PC-3 (cell line): ENCODE measurements at regions not wholly inside any gene's neighbourhood (a gene's known extent, or its start where the extent isn't known, plus 50 kb on each side); places are given as distances from the start of the nearest gene placed in this dataset.
A peak's percentile ranks its signal among the peaks of the same experiment; 100 is the strongest.

ENCODE experiments used
- ATAC-seq: fragments of 200-7000 bp; cut with Tn5 transposase; 2 replicates; pipeline ENCODE4 v1.9.1; 2020; ENCODE audit warnings: mild to moderate bottlenecking, moderate library complexity
- BruUV-seq: library from RNA; stranded (reverse); fragments of 400-500 nt; replicated peaks from 2 replicates; lab custom pipeline; 2021; lab: Mats Ljungman, UMichigan
- CTCF ChIA-PET: fragments of 300-600 bp; sonication (Branson Sonifier 250); formaldehyde crosslinking; loops from one replicate; lab custom pipeline; 2022; ENCODE audit warnings: antibody characterized with exemption; lab: Charles Lee
- POLR2A ChIA-PET: fragments of 300-600 bp; sonication (Branson Sonifier 250); formaldehyde crosslinking; loops from one replicate; lab custom pipeline; 2022; ENCODE audit warnings: antibody characterized with exemption; ENCODE audit not compliant: unreplicated experiment; lab: Charles Lee
- DNase-seq: peaks from one replicate; pipeline ENCODE4 v3.0.0-alpha.2; 2015
- H2AFZ ChIP-seq: fragments of 300-600 bp; sonication (generic); 2 replicates; pipeline ENCODE4 v1.6.0; 2016; ENCODE audit warnings: antibody characterized with exemption, low read length
- H3F3A ChIP-seq: fragments of 300-600 bp; sonication (generic); one replicate; pipeline ENCODE4 v1.6.0; 2017; ENCODE audit warnings: antibody characterized with exemption, low read length, control low read depth, mild to moderate bottlenecking; ENCODE audit not compliant: unreplicated experiment
- H3K27ac ChIP-seq: fragments of 300-600 bp; sonication (generic); 2 replicates; pipeline ENCODE4 v1.5.1; 2016; ENCODE audit warnings: mild to moderate bottlenecking, low read length
- H3K27me3 ChIP-seq: fragments of 300-600 bp; sonication (generic); 2 replicates; pipeline ENCODE4 v1.6.1; 2016; ENCODE audit warnings: low read length, mixed read lengths
- H3K36me3 ChIP-seq: fragments of 300-600 bp; sonication (generic); 2 replicates; pipeline ENCODE4 v1.6.1; 2016; ENCODE audit warnings: low read depth, mixed run types, low read length, mixed read lengths
- H3K4me1 ChIP-seq: fragments of 300-600 bp; sonication (generic); 2 replicates; pipeline ENCODE4 v1.5.1; 2016; ENCODE audit warnings: low read length; ENCODE audit not compliant: insufficient read depth
- H3K4me2 ChIP-seq: fragments of 300-600 bp; sonication (generic); 2 replicates; pipeline ENCODE4 v1.6.0; 2016; ENCODE audit warnings: low read length
- H3K4me3 ChIP-seq: fragments of 300-600 bp; sonication (generic); 2 replicates; pipeline ENCODE4 v1.5.1; 2016; ENCODE audit warnings: mild to moderate bottlenecking, low read length, mixed read lengths
- H3K79me2 ChIP-seq: fragments of 300-600 bp; sonication (generic); 2 replicates; pipeline ENCODE4 v1.6.1; 2017; ENCODE audit warnings: low read length, mixed read lengths
- H3K9ac ChIP-seq: fragments of 300-600 bp; sonication (generic); 2 replicates; pipeline ENCODE4 v1.6.0; 2016; ENCODE audit warnings: mild to moderate bottlenecking, low read length
- H3K9me2 ChIP-seq: fragments of 300-600 bp; sonication (generic); replicated peaks from 2 replicates; pipeline ENCODE4 v1.6.1; 2016; ENCODE audit warnings: mixed run types, low read length, mixed read lengths
- H3K9me3 ChIP-seq: fragments of 300-600 bp; sonication (generic); 2 replicates; pipeline ENCODE4 v1.6.1; 2016; ENCODE audit warnings: low read length, mixed read lengths
- H4K20me1 ChIP-seq: fragments of 300-600 bp; sonication (generic); 2 replicates; pipeline ENCODE4 v1.6.1; 2016; ENCODE audit warnings: low read length, mixed read lengths
- CTCF ChIP-seq: fragments of 300-600 bp; sonication (generic); conservative IDR thresholded peaks from 2 replicates; pipeline ENCODE4 v1.5.1; 2017; ENCODE audit warnings: antibody characterized with exemption, low read depth, mild to moderate bottlenecking, low read length
- EZH2 ChIP-seq: fragments of 300-600 bp; sonication (generic); IDR thresholded peaks from one replicate; pipeline ENCODE4 v1.6.1; 2017; ENCODE audit warnings: antibody characterized with exemption, mild to moderate bottlenecking, low read length; ENCODE audit not compliant: unreplicated experiment
- EZH2phosphoT487 ChIP-seq: fragments of 300-600 bp; sonication (generic); IDR thresholded peaks from 2 replicates; pipeline ENCODE4 v1.6.1; 2018; ENCODE audit warnings: mild to moderate bottlenecking, antibody characterized with exemption, low read length, borderline replicate concordance
- intact Hi-C: fragments of 100-400 bp; cut with micrococcal nuclease; formaldehyde crosslinking; loops from 2 replicates; pipeline ENCODE4 v1.9.0; 2023

- BruUV-seq = no TSS peak
Observed at GRCh38 chr10:36441557-36441956, 683.8 kb upstream of the ANKRD30A start.

GRCh38 chr10:36440539-36440938 is 684.9 kb upstream of the ANKRD30A start:
- peak overlapping the region; percentile 1; the same call in 1 of the 2 replicates for H2AFZ ChIP-seq
- H3K79me2 ChIP-seq = no peaks in the 10 kb centered on the region
- H3K4me3 ChIP-seq = no peak overlapping the region
- H3K27ac ChIP-seq = no peak overlapping the region
- intact Hi-C loops = no loop called here
- no peaks in the 10 kb centered on the region for H3K9me3 ChIP-seq
- no peak overlapping the region for H3K4me2 ChIP-seq
- BruUV-seq = no TSS peak
- TF ChIP-seq EZH2phosphoT487 (no peak), CTCF (no peak), EZH2 (no peak)
- H3F3A ChIP-seq = no peaks in the 10 kb centered on the region
- H3K36me3 ChIP-seq = no peaks in the 10 kb centered on the region
- H3K27me3 ChIP-seq = no peaks in the 10 kb centered on the region
- H3K9me2 ChIP-seq = no peaks in the 10 kb centered on the region
- no peak overlapping the region for H3K9ac ChIP-seq
- no peaks in the 10 kb centered on the region for H4K20me1 ChIP-seq
- peaks cover 16% of the 10 kb centered on the region for H3K4me1 ChIP-seq
- ATAC-seq = no peak
- CTCF ChIA-PET = no interaction called here
- POLR2A ChIA-PET = no interaction called here
- DNase-seq = no peak

More at GRCh38 chr10:36441557-36441956, 683.8 kb upstream of the ANKRD30A start:
- no peaks in the 10 kb centered on the region for H3K79me2 ChIP-seq
- no peak overlapping the region for H2AFZ ChIP-seq
- H3K36me3 ChIP-seq = no peaks in the 10 kb centered on the region
- H3K9me2 ChIP-seq = no peaks in the 10 kb centered on the region
- H3K4me1 ChIP-seq = peaks cover 16% of the 10 kb centered on the region
- DNase-seq (peak; percentile 56), ATAC-seq (peak; percentile 41)
- no peaks in the 10 kb centered on the region for H3K27me3 ChIP-seq
- TF ChIP-seq CTCF (no peak), EZH2 (no peak), EZH2phosphoT487 (no peak)
- H3K9ac ChIP-seq = no peak overlapping the region
- intact Hi-C loops = no loop called here
- H4K20me1 ChIP-seq = no peaks in the 10 kb centered on the region
- H3K4me2 ChIP-seq = no peak overlapping the region
- ChIA-PET CTCF (no interaction called here), POLR2A (no interaction called here)
- no peak overlapping the region for H3K4me3 ChIP-seq
- H3K27ac ChIP-seq = no peak overlapping the region
- H3K9me3 ChIP-seq = no peaks in the 10 kb centered on the region
- H3F3A ChIP-seq = no peaks in the 10 kb centered on the region

GRCh38 chr10:36437367-36437766 is 688.0 kb upstream of the ANKRD30A start:
- intact Hi-C loops = no loop called here
- POLR2A ChIA-PET = no interaction called here
- no peaks in the 10 kb centered on the region for H3K27me3 ChIP-seq

More at GRCh38 chr10:36437367-36437766, 688.0 kb upstream of the ANKRD30A start:
- Histone ChIP-seq H3K4me2 (no peak overlapping the region), H3K27ac (no peak overlapping the region), H3K9ac (no peak overlapping the region), H3K36me3 (no peaks in the 10 kb centered on the region), H3K9me2 (no peaks in the 10 kb centered on the region), H3K79me2 (no peaks in the 10 kb centered on the region), H3K9me3 (no peaks in the 10 kb centered on the region), H3F3A (no peaks in the 10 kb centered on the region), H3K4me1 (peaks cover 8% of the 10 kb centered on the region), H4K20me1 (no peaks in the 10 kb centered on the region), H3K4me3 (no peak overlapping the region), H2AFZ (peak overlapping the region; percentile 44)
- CTCF ChIA-PET = no interaction called here
- DNase-seq = peak; percentile 39
- BruUV-seq = no TSS peak
- ATAC-seq = peak; percentile 55
- TF ChIP-seq EZH2 (no peak), EZH2phosphoT487 (no peak), CTCF (no peak)
